Glutamatergic neuron (in vitro differentiated cells): ENCODE measurements at regions not wholly inside any gene's neighbourhood (a gene's known extent, or its start where the extent isn't known, plus 50 kb on each side); places are given as distances from the start of the nearest gene placed in this dataset.

Source experiments
- DNase-seq: peaks from one replicate; pipeline ENCODE4 v3.0.0; 2022
- H3K27ac Mint-ChIP-seq: one replicate; pipeline ENCODE4 v1.8.0; 2020; ENCODE audit warnings: mild to moderate bottlenecking, mixed read lengths, inconsistent platforms; ENCODE audit not compliant: unreplicated experiment
- H3K27me3 Mint-ChIP-seq: one replicate; pipeline ENCODE4 v1.8.0; 2020; ENCODE audit warnings: mild to moderate bottlenecking, moderate library complexity, mixed read lengths, inconsistent platforms; ENCODE audit not compliant: unreplicated experiment
- H3K36me3 Mint-ChIP-seq: one replicate; pipeline ENCODE4 v1.8.0; 2020; ENCODE audit warnings: mild to moderate bottlenecking, mixed read lengths, inconsistent platforms; ENCODE audit not compliant: unreplicated experiment
- H3K4me1 Mint-ChIP-seq: one replicate; pipeline ENCODE4 v1.8.0; 2020; ENCODE audit warnings: mild to moderate bottlenecking, low read depth, mixed read lengths, inconsistent platforms; ENCODE audit not compliant: unreplicated experiment
- H3K4me3 Mint-ChIP-seq: one replicate; pipeline ENCODE4 v1.8.0; 2020; ENCODE audit warnings: mild to moderate bottlenecking, mixed read lengths, inconsistent platforms; ENCODE audit not compliant: unreplicated experiment
- H3K9me3 Mint-ChIP-seq: one replicate; pipeline ENCODE4 v1.8.0; 2020; ENCODE audit warnings: mild to moderate bottlenecking, moderate library complexity, mixed read lengths, inconsistent platforms; ENCODE audit not compliant: unreplicated experiment
- CTCF ChIP-seq: fragments of 200-600 bp; sonication (generic); IDR thresholded peaks from one replicate; pipeline ENCODE4 v1.5.0; 2021; ENCODE audit not compliant: partially characterized antibody, unreplicated experiment

- Mint-ChIP-seq H3K27ac (no peak overlapping the region), H3K27me3 (no peaks in the 10 kb centered on the region), H3K36me3 (no peaks in the 10 kb centered on the region), H3K4me3 (no peak overlapping the region), H3K4me1 (no peaks in the 10 kb centered on the region), H3K9me3 (no peaks in the 10 kb centered on the region)
- no peak for TF ChIP-seq CTCF
- DNase-seq, result no peak
Measured at GRCh38 chr4:101693842-101694398, 96.6 kb upstream of the BANK1 start.

GRCh38 chr4:101689220-101689619 lies 101.3 kb upstream of the BANK1 start:
- no peak for TF ChIP-seq CTCF

GRCh38 chr4:101685126-101685525 lies 105.4 kb upstream of the BANK1 start:
- no peaks in the 10 kb centered on the region for H3K36me3 Mint-ChIP-seq

More at GRCh38 chr4:101689220-101689619, 101.3 kb upstream of the BANK1 start:
- no peaks in the 10 kb centered on the region for H3K27me3 Mint-ChIP-seq
- no peak for DNase-seq
- no peaks in the 10 kb centered on the region for H3K9me3 Mint-ChIP-seq
- H3K36me3 Mint-ChIP-seq, result no peaks in the 10 kb centered on the region
- no peak overlapping the region for H3K4me3 Mint-ChIP-seq
- H3K27ac Mint-ChIP-seq, result no peak overlapping the region
- peaks cover 5% of the 10 kb centered on the region for H3K4me1 Mint-ChIP-seq

GRCh38 chr4:101682946-101683345 lies 107.6 kb upstream of the BANK1 start:
- Mint-ChIP-seq H3K4me1 (peaks cover 5% of the 10 kb centered on the region), H3K27ac (no peak overlapping the region), H3K9me3 (no peaks in the 10 kb centered on the region), H3K36me3 (no peaks in the 10 kb centered on the region), H3K4me3 (no peak overlapping the region), H3K27me3 (no peaks in the 10 kb centered on the region)
- TF ChIP-seq CTCF, result no peak
- no peak for DNase-seq

More at GRCh38 chr4:101685126-101685525, 105.4 kb upstream of the BANK1 start:
- no peak for DNase-seq
- no peak overlapping the region for H3K4me3 Mint-ChIP-seq
- H3K4me1 Mint-ChIP-seq, result peaks cover 5% of the 10 kb centered on the region
- H3K9me3 Mint-ChIP-seq, result no peaks in the 10 kb centered on the region
- H3K27me3 Mint-ChIP-seq, result no peaks in the 10 kb centered on the region
- TF ChIP-seq CTCF, result no peak
- H3K27ac Mint-ChIP-seq, result no peak overlapping the region

- no peak overlapping the region for H3K27ac Mint-ChIP-seq
- no peak for TF ChIP-seq CTCF
- H3K9me3 Mint-ChIP-seq, result no peaks in the 10 kb centered on the region
- no peaks in the 10 kb centered on the region for H3K4me1 Mint-ChIP-seq
- H3K27me3 Mint-ChIP-seq, result no peaks in the 10 kb centered on the region
- no peak overlapping the region for H3K4me3 Mint-ChIP-seq
- DNase-seq, result no peak
- H3K36me3 Mint-ChIP-seq, result no peaks in the 10 kb centered on the region
Measured at GRCh38 chr4:101678180-101678579, 112.3 kb upstream of the BANK1 start.
